SK-N-SH (cell line): ENCODE measurements at regions not wholly inside any gene's neighbourhood (a gene's known extent, or its start where the extent isn't known, plus 50 kb on each side); places are given as distances from the start of the nearest gene placed in this dataset.

Source experiments
- CTCF ChIA-PET: fragments of 300-600, 350-600 bp; formaldehyde crosslinking; extraction: SDS; loops from one replicate; lab custom pipeline; 2021; lab: Yijun Ruan, JAX
- POLR2A ChIA-PET: fragments of 350-600 bp; sonication (Branson Sonifier 250); formaldehyde crosslinking; extraction: SDS; loops from one replicate; lab custom pipeline; 2020; ENCODE audit warnings: antibody characterized with exemption, inconsistent platforms; lab: Yijun Ruan, JAX
- DNase-seq: peaks from one replicate; pipeline ENCODE4 v3.0.0; 2012
- H2AFZ ChIP-seq: fragments of 200-600 bp; sonication (generic); 2 replicates; pipeline ENCODE4 v1.8.1; 2016; ENCODE audit warnings: antibody characterized with exemption, mild to moderate bottlenecking, low read depth
- H3F3A ChIP-seq: fragments of 200-600 bp; sonication (generic); replicated peaks from 2 replicates; pipeline ENCODE3; 2016; ENCODE audit warnings: antibody characterized with exemption, mild to moderate bottlenecking; ENCODE audit not compliant: insufficient read depth
- H3K27ac ChIP-seq, 2 experiments: fragments of 200-500 bp in 1 of 2; fragments of 200-600 bp in 1 of 2; sonication (Bioruptor generic) in 1 of 2; sonication (generic), shearing (Covaris generic) in 1 of 2; 2 replicates each; pipeline versions ENCODE4 v1.5.1 to v1.6.1; 2014 to 2016; ENCODE audit warnings: low read depth in 2 of 2, inconsistent platforms in 1 of 2, low read length in 1 of 2, mild to moderate bottlenecking in 1 of 2, mixed read lengths in 1 of 2
- H3K27me3 ChIP-seq: fragments of 200-600 bp; sonication (generic), shearing (Covaris generic); 2 replicates; pipeline ENCODE4 v1.6.1; 2016; ENCODE audit warnings: mixed run types; ENCODE audit not compliant: insufficient read depth
- H3K36me3 ChIP-seq, 2 experiments: fragments of 200-500 bp in 1 of 2; fragments of 200-600 bp in 1 of 2; sonication (Bioruptor generic) in 1 of 2; sonication (generic) in 1 of 2; replicated peaks in 1 of 2; 2 replicates each; pipeline versions ENCODE3 to v1.5.1; 2014 to 2016; ENCODE audit warnings: low read length in 1 of 2, mild to moderate bottlenecking in 1 of 2; ENCODE audit not compliant: insufficient read depth in 2 of 2, control insufficient read depth in 1 of 2
- H3K4me1 ChIP-seq, 2 experiments: fragments of 200-500 bp in 1 of 2; fragments of 200-600 bp in 1 of 2; sonication (Bioruptor generic) in 1 of 2; sonication (generic), shearing (Covaris generic) in 1 of 2; 2 replicates each; pipeline versions ENCODE4 v1.5.1 to v1.6.1; 2014 to 2016; ENCODE audit warnings: low read depth in 1 of 2, low read length in 1 of 2, mixed run types in 1 of 2; ENCODE audit not compliant: insufficient read depth in 2 of 2, control insufficient read depth in 1 of 2
- H3K4me2 ChIP-seq: fragments of 200-600 bp; sonication (generic), shearing (Covaris generic); 2 replicates; pipeline ENCODE4 v1.6.1; 2017; ENCODE audit warnings: mixed run types
- H3K4me3 ChIP-seq, 2 experiments: fragments of 200-500 bp in 1 of 2; fragments of 200-600 bp in 1 of 2; sonication (Bioruptor generic) in 1 of 2; sonication (generic), shearing (Covaris generic) in 1 of 2; 2 replicates each; pipeline versions ENCODE4 v1.5.1 to v1.8.1; 2014 to 2016; ENCODE audit warnings: low read depth in 2 of 2, inconsistent platforms in 1 of 2, low read length in 1 of 2, mild to moderate bottlenecking in 1 of 2, mixed read lengths in 1 of 2, moderate library complexity in 1 of 2
- H3K79me2 ChIP-seq: fragments of 200-600 bp; sonication (generic); 2 replicates; pipeline ENCODE4 v1.8.1; 2017; ENCODE audit warnings: mild to moderate bottlenecking; ENCODE audit not compliant: insufficient read depth
- H3K9ac ChIP-seq: fragments of 200-600 bp; sonication (generic); 2 replicates; pipeline ENCODE4 v1.6.1; 2017; ENCODE audit warnings: mixed run types
- H3K9me2 ChIP-seq: fragments of 200-600 bp; sonication (generic); 2 replicates; pipeline ENCODE4 v1.6.1; 2017; ENCODE audit warnings: mixed run types
- H3K9me3 ChIP-seq: fragments of 200-600 bp; sonication (generic); 2 replicates; pipeline ENCODE4 v1.6.1; 2017; ENCODE audit warnings: mixed run types, mild to moderate bottlenecking, moderate library complexity
- H4K20me1 ChIP-seq: fragments of 200-600 bp; sonication (generic); 2 replicates; pipeline ENCODE4 v1.6.1; 2017; ENCODE audit warnings: mild to moderate bottlenecking, mixed run types; ENCODE audit not compliant: insufficient read depth
- MAX ChIP-seq: IDR thresholded peaks from 2 replicates; pipeline ENCODE4 v1.4.0; 2012; ENCODE audit warnings: low read depth
- NRF1 ChIP-seq: IDR thresholded peaks from 2 replicates; pipeline ENCODE4 v1.6.1; 2012; ENCODE audit warnings: low read depth, mild to moderate bottlenecking, low read length
- RCOR1 ChIP-seq: fragments of 150-350 bp; IDR thresholded peaks from 2 replicates; pipeline ENCODE4 v1.6.1; 2017; ENCODE audit warnings: antibody characterized with exemption, low read length
- REST ChIP-seq: IDR thresholded peaks from 2 replicates; pipeline ENCODE4 v1.6.1; 2012; ENCODE audit warnings: mild to moderate bottlenecking, low read depth, low read length, moderate library complexity
- RFX5 ChIP-seq: IDR thresholded peaks from 2 replicates; pipeline ENCODE4 v1.6.1; 2012; ENCODE audit warnings: mild to moderate bottlenecking, improper control_type of control experiment, low read length
- RXRA ChIP-seq: IDR thresholded peaks from 2 replicates; pipeline ENCODE4 v1.4.0; 2012; ENCODE audit warnings: low read depth, mild to moderate bottlenecking, borderline replicate concordance
- SIN3A ChIP-seq: IDR thresholded peaks from 2 replicates; pipeline ENCODE4 v1.6.1; 2012; ENCODE audit warnings: low read depth, mild to moderate bottlenecking, low read length, moderate library complexity, borderline replicate concordance
- SMC3 ChIP-seq: IDR thresholded peaks from 2 replicates; pipeline ENCODE4 v1.6.1; 2012; ENCODE audit warnings: low read depth, low read length, improper control_type of control experiment
- USF1 ChIP-seq: IDR thresholded peaks from 2 replicates; pipeline ENCODE4 v1.4.0; 2012; ENCODE audit warnings: low read depth, borderline replicate concordance
- ZBTB33 ChIP-seq: IDR thresholded peaks from 2 replicates; pipeline ENCODE4 v1.4.0; 2012; ENCODE audit warnings: low read depth, borderline replicate concordance

- POLR2A ChIA-PET: no interaction called here
- Histone ChIP-seq H3K79me2 (no peaks in the 10 kb centered on the region), H3K9me3 (no peaks in the 10 kb centered on the region), H3K27ac (no peak overlapping the region), H3F3A (no peaks in the 10 kb centered on the region), H3K4me1 (no peaks in the 10 kb centered on the region; a peak in 1 of 4 replicates), H3K27me3 (no peaks in the 10 kb centered on the region), H2AFZ (no peak overlapping the region), H3K36me3 (no peaks in the 10 kb centered on the region), H3K4me3 (no peak overlapping the region), H3K4me2 (no peak overlapping the region), H3K9me2 (no peaks in the 10 kb centered on the region), H3K9ac (no peak overlapping the region), H4K20me1 (no peaks in the 10 kb centered on the region)
- no peak for DNase-seq
- CTCF ChIA-PET: interaction anchor here (0.7 to 1.6 kb wide), 2 partner anchors 11 to 13 kb away, joined by 3 to 4 read pairs; no protein-coding TSS in a partner anchor
- TF ChIP-seq SIN3A: no peak
- TF ChIP-seq ZBTB33: no peak
- no peak for TF ChIP-seq RCOR1
- TF ChIP-seq REST: no peak
- TF ChIP-seq RXRA: no peak
- TF ChIP-seq SMC3: no peak
- TF ChIP-seq MAX: no peak
- TF ChIP-seq NRF1: no peak
These were observed 378.5 kb downstream of the FAT4 start for GRCh38 chr4:125693228-125693627.

GRCh38 chr4:125702406-125702805 lies 387.7 kb downstream of the FAT4 start:
- no peaks in the 10 kb centered on the region for H3K9me3 ChIP-seq
- H3K4me3 ChIP-seq: no peak overlapping the region
- CTCF ChIA-PET: interaction anchor here (0.6 kb wide), 1 partner anchor 1936 kb away, joined by 3 read pairs; no protein-coding TSS in a partner anchor
- no peaks in the 10 kb centered on the region for H3K36me3 ChIP-seq
- H3K4me1 ChIP-seq: peaks cover 0 to 17% of the 10 kb centered on the region in 2 experiments; a peak in 2 of 4 replicates
- peak overlapping the region; percentile 23; the same call in 1 of the 2 replicates for H2AFZ ChIP-seq
- no peaks in the 10 kb centered on the region for H3K79me2 ChIP-seq
- POLR2A ChIA-PET: no interaction called here
- TF ChIP-seq RFX5 (peak; percentile 68; the same call in 1 of the 2 replicates), USF1 (no peak)
- no peak overlapping the region for H3K4me2 ChIP-seq
- no peak overlapping the region for H3K27ac ChIP-seq
- no peak overlapping the region for H3K9ac ChIP-seq
- no peaks in the 10 kb centered on the region for H4K20me1 ChIP-seq
- no peak for DNase-seq
- no peaks in the 10 kb centered on the region for H3F3A ChIP-seq
- no peaks in the 10 kb centered on the region for H3K27me3 ChIP-seq
- no peaks in the 10 kb centered on the region for H3K9me2 ChIP-seq
